ENCODE measurements at regions not wholly inside any gene's neighbourhood (a gene's known extent, or its start where the extent isn't known, plus 50 kb on each side); places are given as distances from the start of the nearest gene placed in this dataset.

GRCh38 chr3:95815828-95816227, 998.6 kb upstream of the EPHA6 start:
- Histone ChIP-seq H4K20me1 (ENCODE audit: control insufficient read depth, insufficient read depth, low read length, poor library complexity, severe bottlenecking) (no peaks in the 10 kb centered on the region), H3K4me2 (replicated peaks; ENCODE audit: low read depth, low read length, poor library complexity, severe bottlenecking) (no peak overlapping the region), H3K27ac (ENCODE audit: low read length in 2 of 2) (no peak overlapping the region), H3K4me3 (ENCODE audit: control extremely low read depth in 1 of 5, extremely low read depth in 1 of 5, insufficient read depth in 1 of 5, low read depth in 2 of 5, low read length in 4 of 5) (no peak overlapping the region), H3K9ac (ENCODE audit: low read length) (no peak overlapping the region), H3K4me1 (ENCODE audit: control insufficient read depth in 2 of 2, insufficient read depth in 2 of 2, low read length in 2 of 2) (no peaks in the 10 kb centered on the region), H2AFZ (ENCODE audit: insufficient read depth, low read depth, low read length, poor library complexity, severe bottlenecking) (no peak overlapping the region), H3K9me3 (ENCODE audit: control extremely low read depth in 1 of 3, control insufficient read depth in 2 of 3, insufficient read depth in 1 of 3, low read length in 2 of 3) (peaks cover 0 to 1% (median 0%) of the 10 kb centered on the region in 3 donors), H3K79me2 (ENCODE audit: control insufficient read depth, insufficient read depth, low read length) (no peaks in the 10 kb centered on the region), H3K36me3 (replicated peaks in 1 of 2; ENCODE audit: control extremely low read depth in 1 of 2, control insufficient read depth in 1 of 2, extremely low read depth in 1 of 2, insufficient read depth in 2 of 2, low read length in 1 of 2) (no peaks in the 10 kb centered on the region), H3K27me3 (replicated peaks in 1 of 4; ENCODE audit: control extremely low read depth in 1 of 4, control insufficient read depth in 3 of 4, insufficient read depth in 4 of 4, low read length in 3 of 4) (no peaks in the 10 kb centered on the region)
- ChIA-PET CTCF (no interaction called here), POLR2A (no interaction called here)
- intact Hi-C loops (cut with micrococcal nuclease): no loop called here
- no peak for DNase-seq
- Mint-ChIP-seq H3K9me3 (ENCODE audit: insufficient read depth) (peaks cover 2% of the 10 kb centered on the region), H3K27ac (no peak overlapping the region), H3K4me1 (no peaks in the 10 kb centered on the region), H3K4me3 (no peak overlapping the region), H3K27me3 (no peaks in the 10 kb centered on the region)
- WGBS (ENCODE audit: insufficient coverage): 45% methylated on average over 1 of the region's 1 CpG
- ATAC-seq (ENCODE audit: low read depth): no peak
- TF ChIP-seq CTCF (IDR thresholded peaks at IDR 0.05) (no peak), EZH2 (IDR thresholded peaks at IDR 0.05; ENCODE audit: borderline replicate concordance, insufficient read depth, low read depth, low read length, poor library complexity, severe bottlenecking) (no peak)

- no peaks in the 10 kb centered on the region for H3K36me3 ChIP-seq (replicated peaks in 1 of 2; ENCODE audit: control extremely low read depth in 1 of 2, control insufficient read depth in 1 of 2, extremely low read depth in 1 of 2, insufficient read depth in 2 of 2, low read length in 1 of 2)
- H3K79me2 ChIP-seq (ENCODE audit: control insufficient read depth, insufficient read depth, low read length): no peaks in the 10 kb centered on the region
- H2AFZ ChIP-seq (ENCODE audit: insufficient read depth, low read depth, low read length, poor library complexity, severe bottlenecking): no peak overlapping the region
- no peak overlapping the region for H3K4me2 ChIP-seq (replicated peaks; ENCODE audit: low read depth, low read length, poor library complexity, severe bottlenecking)
- CTCF ChIA-PET: no interaction called here
- ATAC-seq (ENCODE audit: low read depth) (no peak), DNase-seq (no peak)
- no peaks in the 10 kb centered on the region for H3K4me1 ChIP-seq (ENCODE audit: control insufficient read depth in 2 of 2, insufficient read depth in 2 of 2, low read length in 2 of 2)
- no peak overlapping the region for H3K4me3 Mint-ChIP-seq
- H3K27me3 Mint-ChIP-seq: no peaks in the 10 kb centered on the region
- H3K4me3 ChIP-seq (ENCODE audit: control extremely low read depth in 1 of 5, extremely low read depth in 1 of 5, insufficient read depth in 1 of 5, low read depth in 2 of 5, low read length in 4 of 5): no peak overlapping the region
- H3K27me3 ChIP-seq (replicated peaks in 1 of 4; ENCODE audit: control extremely low read depth in 1 of 4, control insufficient read depth in 3 of 4, insufficient read depth in 4 of 4, low read length in 3 of 4): no peaks in the 10 kb centered on the region
- no peak overlapping the region for H3K27ac ChIP-seq (ENCODE audit: low read length in 2 of 2)
- TF ChIP-seq EZH2 (IDR thresholded peaks at IDR 0.05; ENCODE audit: borderline replicate concordance, insufficient read depth, low read depth, low read length, poor library complexity, severe bottlenecking) (no peak), CTCF (IDR thresholded peaks at IDR 0.05) (no peak)
- POLR2A ChIA-PET: no interaction called here
- peaks cover 0 to 2% (median 0%) of the 10 kb centered on the region in 3 donors for H3K9me3 ChIP-seq (ENCODE audit: control extremely low read depth in 1 of 3, control insufficient read depth in 2 of 3, insufficient read depth in 1 of 3, low read length in 2 of 3)
- H3K27ac Mint-ChIP-seq: no peak overlapping the region
- no peaks in the 10 kb centered on the region for H3K4me1 Mint-ChIP-seq
- no peaks in the 10 kb centered on the region for H4K20me1 ChIP-seq (ENCODE audit: control insufficient read depth, insufficient read depth, low read length, poor library complexity, severe bottlenecking)
- H3K9me3 Mint-ChIP-seq (ENCODE audit: insufficient read depth): no peaks in the 10 kb centered on the region
- H3K9ac ChIP-seq (ENCODE audit: low read length): no peak overlapping the region
- no CpG with 5 or more reads among the region's 2 CpGs for WGBS (ENCODE audit: insufficient coverage)
- intact Hi-C loops (cut with micrococcal nuclease): no loop called here
Observed at GRCh38 chr3:95826419-95826818, 988.0 kb upstream of the EPHA6 start.

All from B cell (primary cell).